ENCODE measurements at regions not wholly inside any gene's neighbourhood (a gene's known extent, or its start where the extent isn't known, plus 50 kb on each side); places are given as distances from the start of the nearest gene placed in this dataset.

DNA sequence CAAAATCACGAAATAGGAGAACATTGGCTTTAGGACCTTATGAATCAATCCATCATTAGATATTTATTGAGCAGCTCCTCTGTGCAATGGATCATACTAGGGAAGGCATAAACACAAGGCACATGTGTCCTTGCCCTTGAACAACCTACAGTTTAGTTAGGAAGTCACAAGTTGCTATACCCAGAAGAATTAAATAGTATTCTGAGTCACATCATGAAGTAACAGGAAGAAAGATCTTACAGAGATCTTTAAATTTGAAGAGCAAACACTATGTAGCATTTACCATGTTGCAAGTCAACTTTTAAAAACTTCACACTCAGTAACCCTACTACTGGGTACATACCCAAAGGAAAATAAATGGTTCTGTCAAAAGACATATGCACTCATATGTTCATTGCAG is 355.2 kb upstream of the SLC14A2 start:
- Mint-ChIP-seq H3K27ac (no peak overlapping the region), H3K27me3 (ENCODE audit: low read depth) (no peaks in the 10 kb centered on the region), H3K4me1 (ENCODE audit: low read depth) (no peaks in the 10 kb centered on the region), H3K9me3 (no peaks in the 10 kb centered on the region), H3K36me3 (ENCODE audit: low read depth) (no peaks in the 10 kb centered on the region), H3K4me3 (ENCODE audit: low read depth) (no peak overlapping the region)
- intact Hi-C loops (cut with micrococcal nuclease): no loop called here
- DNase-seq (ENCODE audit: low spot score): no peak

DNA sequence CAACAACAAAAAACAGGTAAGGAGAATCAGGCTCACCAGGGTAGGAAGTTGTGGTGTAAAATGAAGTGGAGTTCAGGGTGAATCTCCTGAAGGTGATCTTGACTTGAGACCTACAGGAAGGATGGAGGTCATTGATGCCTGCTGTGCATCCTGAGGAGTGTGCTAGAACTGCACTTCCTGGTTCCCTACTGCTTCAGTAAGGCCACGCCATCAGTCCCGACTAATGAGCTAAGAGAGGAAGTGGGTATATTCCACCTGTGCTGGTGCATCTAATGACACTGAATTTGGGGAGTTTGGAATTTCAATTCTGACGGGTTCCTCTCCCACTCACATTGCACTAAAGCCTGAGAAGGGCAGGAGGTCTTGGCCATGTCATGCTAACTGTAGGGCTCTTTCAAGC is 349.3 kb upstream of the SLC14A2 start:
- intact Hi-C loops (cut with micrococcal nuclease): no loop called here
- no peaks in the 10 kb centered on the region for H3K4me1 Mint-ChIP-seq (ENCODE audit: low read depth)
- H3K4me3 Mint-ChIP-seq (ENCODE audit: low read depth): no peak overlapping the region
- H3K27me3 Mint-ChIP-seq (ENCODE audit: low read depth): no peaks in the 10 kb centered on the region
- H3K9me3 Mint-ChIP-seq: no peaks in the 10 kb centered on the region
- no peak for DNase-seq (ENCODE audit: low spot score)
- H3K36me3 Mint-ChIP-seq (ENCODE audit: low read depth): no peaks in the 10 kb centered on the region
- H3K27ac Mint-ChIP-seq: no peak overlapping the region

DNA sequence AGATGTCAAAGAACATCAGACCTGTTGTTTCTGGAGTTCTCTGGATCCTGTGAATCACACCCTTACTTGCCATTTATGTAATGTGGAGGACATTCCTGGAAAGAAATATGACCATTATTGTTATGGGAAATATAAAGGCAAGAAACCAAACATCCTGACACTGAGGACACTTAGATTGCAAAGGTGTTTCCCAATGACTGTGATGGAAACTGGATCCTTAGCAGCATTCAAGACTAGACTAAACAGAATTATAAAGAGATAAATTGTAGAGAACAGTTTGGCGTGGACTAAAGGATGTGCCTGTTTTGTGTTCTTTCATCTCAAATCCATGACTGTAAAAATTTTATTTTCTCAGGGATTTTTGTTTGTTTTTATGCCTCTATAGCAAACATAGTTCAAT is 347.7 kb upstream of the SLC14A2 start:
- Mint-ChIP-seq H3K36me3 (ENCODE audit: low read depth) (no peaks in the 10 kb centered on the region), H3K27me3 (ENCODE audit: low read depth) (no peaks in the 10 kb centered on the region), H3K9me3 (no peaks in the 10 kb centered on the region), H3K4me3 (ENCODE audit: low read depth) (no peak overlapping the region), H3K27ac (no peak overlapping the region), H3K4me1 (ENCODE audit: low read depth) (no peaks in the 10 kb centered on the region)
- DNase-seq (ENCODE audit: low spot score): no peak
- intact Hi-C loops (cut with micrococcal nuclease): no loop called here

DNA sequence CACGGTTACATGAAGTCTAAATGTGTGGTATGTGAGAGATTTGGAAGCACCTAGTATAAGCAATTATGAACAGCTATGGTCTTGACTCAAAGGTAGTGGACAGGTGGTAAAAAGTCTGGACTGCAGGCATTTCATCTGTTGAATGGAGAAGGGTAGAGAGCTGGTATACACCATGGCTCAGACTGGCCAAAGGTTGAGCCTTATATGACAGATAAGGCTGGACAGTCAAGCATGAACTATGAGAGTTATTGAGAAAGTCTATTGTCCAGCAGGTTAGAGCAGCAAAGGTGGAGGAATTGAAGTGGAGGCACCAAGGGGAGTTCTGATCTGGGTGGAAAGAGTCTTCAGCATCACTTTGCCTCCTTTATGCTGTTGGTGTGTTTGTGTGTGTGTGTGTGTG is 346.7 kb upstream of the SLC14A2 start:
- Mint-ChIP-seq H3K27me3 (ENCODE audit: low read depth) (no peaks in the 10 kb centered on the region), H3K4me3 (ENCODE audit: low read depth) (no peak overlapping the region), H3K9me3 (no peaks in the 10 kb centered on the region), H3K27ac (no peak overlapping the region), H3K4me1 (ENCODE audit: low read depth) (no peaks in the 10 kb centered on the region), H3K36me3 (ENCODE audit: low read depth) (no peaks in the 10 kb centered on the region)
- intact Hi-C loops (cut with micrococcal nuclease): no loop called here
- no peak for DNase-seq (ENCODE audit: low spot score)

DNA sequence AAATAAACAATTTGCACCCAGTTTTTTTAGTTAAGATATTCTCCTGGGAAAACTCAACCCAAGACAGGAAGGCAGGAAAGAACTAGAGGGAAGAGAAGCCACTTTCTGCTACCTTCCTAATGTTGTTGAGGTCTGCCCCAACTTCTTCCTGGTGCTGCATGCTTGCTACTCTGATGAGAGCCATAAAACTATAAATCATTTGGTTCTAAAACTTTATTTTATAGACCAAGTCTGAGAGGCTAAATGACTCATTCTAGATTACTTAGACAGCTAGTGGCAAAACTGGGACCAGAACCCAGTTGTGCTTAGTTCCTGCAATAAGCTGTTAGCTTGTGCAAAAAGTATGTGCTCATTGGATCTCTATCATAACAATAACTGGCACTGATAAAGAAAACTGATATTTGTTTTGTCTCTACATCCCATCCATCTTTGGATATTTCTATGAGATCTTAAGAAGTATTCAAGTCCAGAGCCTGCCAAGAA is 344.9 kb upstream of the SLC14A2 start:
- Mint-ChIP-seq H3K36me3 (ENCODE audit: low read depth) (no peaks in the 10 kb centered on the region), H3K27ac (no peak overlapping the region), H3K4me3 (ENCODE audit: low read depth) (no peak overlapping the region), H3K27me3 (ENCODE audit: low read depth) (no peaks in the 10 kb centered on the region), H3K9me3 (no peaks in the 10 kb centered on the region), H3K4me1 (ENCODE audit: low read depth) (no peaks in the 10 kb centered on the region)
- intact Hi-C loops (cut with micrococcal nuclease): no loop called here
- DNase-seq (ENCODE audit: low spot score): no peak

DNA sequence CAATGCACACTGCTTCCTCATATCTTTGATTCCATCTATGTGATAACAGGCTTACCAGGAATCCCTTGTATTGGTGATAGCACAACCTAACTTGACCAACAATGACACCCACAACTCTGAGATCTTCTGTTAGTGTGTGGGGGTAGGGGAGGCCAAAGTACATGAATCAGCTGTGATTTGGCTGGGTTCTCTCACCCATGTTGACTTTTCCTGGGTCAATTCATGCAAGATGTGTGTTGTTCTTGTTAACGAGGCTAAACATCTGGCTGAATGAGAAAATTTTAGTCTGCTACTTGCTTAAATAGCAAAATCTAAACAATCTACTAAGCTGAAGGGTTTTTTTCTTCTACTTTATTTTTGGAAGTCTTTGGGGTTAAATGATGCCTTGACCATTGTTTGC is 341.2 kb upstream of the SLC14A2 start:
- DNase-seq (ENCODE audit: low spot score): no peak
- Mint-ChIP-seq H3K9me3 (no peaks in the 10 kb centered on the region), H3K36me3 (ENCODE audit: low read depth) (no peaks in the 10 kb centered on the region), H3K4me1 (ENCODE audit: low read depth) (no peaks in the 10 kb centered on the region), H3K4me3 (ENCODE audit: low read depth) (no peak overlapping the region), H3K27ac (no peak overlapping the region), H3K27me3 (ENCODE audit: low read depth) (peaks cover 2% of the 10 kb centered on the region)
- intact Hi-C loops (cut with micrococcal nuclease): loop anchor here (2.0 kb wide), 1 partner anchor 111 kb away; no protein-coding TSS in a partner anchor

DNA sequence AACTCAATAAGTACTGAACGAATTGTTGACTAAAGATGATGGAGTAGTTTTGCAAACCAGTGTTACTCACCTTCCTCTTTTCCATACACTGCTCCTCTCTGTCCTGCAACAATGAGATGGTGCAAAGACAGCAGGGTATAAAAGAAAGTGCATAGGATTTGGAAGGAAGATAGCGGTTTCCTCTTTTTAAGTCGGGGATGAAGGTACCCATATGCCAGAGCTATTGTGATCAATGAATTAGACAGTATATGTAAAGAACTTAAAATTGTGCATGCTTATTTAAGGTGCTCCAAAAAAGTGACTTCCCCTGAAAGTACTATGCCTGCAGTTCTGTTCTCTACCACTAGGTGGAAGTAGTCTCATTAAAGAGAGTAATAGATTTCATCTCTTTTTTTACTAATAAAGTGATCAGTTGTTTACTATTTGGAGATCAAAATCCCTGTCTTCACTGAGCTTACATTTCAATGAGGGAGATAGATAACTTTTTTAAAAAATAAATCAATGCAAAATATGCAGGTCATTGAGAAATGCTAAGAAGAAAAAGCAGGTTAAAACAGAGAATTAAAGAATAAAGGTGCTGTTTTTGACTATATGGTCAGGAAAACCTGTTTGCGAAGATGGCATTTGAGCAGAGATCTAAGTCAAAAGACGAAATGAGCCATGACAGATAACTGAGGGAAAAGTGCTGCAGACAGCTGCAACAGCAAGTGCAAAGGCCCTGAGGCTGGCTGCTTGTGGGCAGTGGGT is 339.7 kb upstream of the SLC14A2 start:
- Mint-ChIP-seq H3K4me3 (ENCODE audit: low read depth) (no peak overlapping the region), H3K27ac (no peak overlapping the region), H3K27me3 (ENCODE audit: low read depth) (peaks cover 2% of the 10 kb centered on the region), H3K4me1 (ENCODE audit: low read depth) (no peaks in the 10 kb centered on the region), H3K36me3 (ENCODE audit: low read depth) (no peaks in the 10 kb centered on the region), H3K9me3 (no peaks in the 10 kb centered on the region)
- no peak for DNase-seq (ENCODE audit: low spot score)
- intact Hi-C loops (cut with micrococcal nuclease): loop anchor here (2.0 kb wide), 1 partner anchor 109 kb away; no protein-coding TSS in a partner anchor

DNA sequence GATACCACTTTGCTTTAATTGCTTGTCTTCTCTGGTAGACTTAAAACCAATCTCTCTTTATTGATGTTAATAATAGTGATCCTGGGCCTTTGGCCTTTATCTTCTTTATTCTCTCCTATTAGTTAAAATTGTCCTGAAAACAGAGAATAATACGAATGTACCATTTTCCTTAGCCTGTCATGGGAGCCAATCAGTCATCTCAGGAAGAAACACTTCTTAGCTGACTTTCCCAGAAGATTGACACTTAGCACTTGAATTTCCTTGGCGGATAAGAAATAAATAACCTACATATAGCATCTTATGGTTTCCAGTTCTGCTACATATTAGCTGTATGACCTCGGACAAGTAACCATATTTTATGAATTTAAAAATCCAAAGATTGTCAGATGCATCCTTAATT is 338.4 kb upstream of the SLC14A2 start:
- DNase-seq (ENCODE audit: low spot score): no peak
- H3K36me3 Mint-ChIP-seq (ENCODE audit: low read depth): no peaks in the 10 kb centered on the region
- H3K4me3 Mint-ChIP-seq (ENCODE audit: low read depth): no peak overlapping the region
- H3K27ac Mint-ChIP-seq: no peak overlapping the region
- H3K9me3 Mint-ChIP-seq: no peaks in the 10 kb centered on the region
- intact Hi-C loops (cut with micrococcal nuclease): no loop called here
- H3K27me3 Mint-ChIP-seq (ENCODE audit: low read depth): peaks cover 2% of the 10 kb centered on the region
- no peaks in the 10 kb centered on the region for H3K4me1 Mint-ChIP-seq (ENCODE audit: low read depth)

DNA sequence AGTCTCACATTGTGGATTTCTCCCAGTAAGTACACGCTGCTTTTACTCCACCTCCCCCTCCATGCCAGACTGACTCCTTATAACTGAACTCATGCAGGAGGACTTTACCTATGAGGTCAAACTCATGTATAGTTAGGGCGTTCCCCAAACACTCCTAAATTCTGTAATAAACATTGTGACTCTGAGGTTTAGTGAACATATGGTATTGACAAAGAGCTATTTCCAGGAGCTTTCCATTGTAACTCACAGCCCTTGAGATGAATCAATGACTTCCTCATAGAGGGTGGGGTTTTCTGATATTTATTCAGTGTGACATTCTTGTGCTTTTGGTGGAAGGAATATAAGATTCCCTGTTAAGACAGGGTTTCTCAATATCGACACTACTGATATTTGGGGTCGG is 337.4 kb upstream of the SLC14A2 start:
- no peaks in the 10 kb centered on the region for H3K4me1 Mint-ChIP-seq (ENCODE audit: low read depth)
- DNase-seq (ENCODE audit: low spot score): no peak
- no peaks in the 10 kb centered on the region for H3K36me3 Mint-ChIP-seq (ENCODE audit: low read depth)
- intact Hi-C loops (cut with micrococcal nuclease): no loop called here
- no peak overlapping the region for H3K4me3 Mint-ChIP-seq (ENCODE audit: low read depth)
- H3K27ac Mint-ChIP-seq: no peak overlapping the region
- no peaks in the 10 kb centered on the region for H3K9me3 Mint-ChIP-seq
- peaks cover 2% of the 10 kb centered on the region for H3K27me3 Mint-ChIP-seq (ENCODE audit: low read depth)

DNA sequence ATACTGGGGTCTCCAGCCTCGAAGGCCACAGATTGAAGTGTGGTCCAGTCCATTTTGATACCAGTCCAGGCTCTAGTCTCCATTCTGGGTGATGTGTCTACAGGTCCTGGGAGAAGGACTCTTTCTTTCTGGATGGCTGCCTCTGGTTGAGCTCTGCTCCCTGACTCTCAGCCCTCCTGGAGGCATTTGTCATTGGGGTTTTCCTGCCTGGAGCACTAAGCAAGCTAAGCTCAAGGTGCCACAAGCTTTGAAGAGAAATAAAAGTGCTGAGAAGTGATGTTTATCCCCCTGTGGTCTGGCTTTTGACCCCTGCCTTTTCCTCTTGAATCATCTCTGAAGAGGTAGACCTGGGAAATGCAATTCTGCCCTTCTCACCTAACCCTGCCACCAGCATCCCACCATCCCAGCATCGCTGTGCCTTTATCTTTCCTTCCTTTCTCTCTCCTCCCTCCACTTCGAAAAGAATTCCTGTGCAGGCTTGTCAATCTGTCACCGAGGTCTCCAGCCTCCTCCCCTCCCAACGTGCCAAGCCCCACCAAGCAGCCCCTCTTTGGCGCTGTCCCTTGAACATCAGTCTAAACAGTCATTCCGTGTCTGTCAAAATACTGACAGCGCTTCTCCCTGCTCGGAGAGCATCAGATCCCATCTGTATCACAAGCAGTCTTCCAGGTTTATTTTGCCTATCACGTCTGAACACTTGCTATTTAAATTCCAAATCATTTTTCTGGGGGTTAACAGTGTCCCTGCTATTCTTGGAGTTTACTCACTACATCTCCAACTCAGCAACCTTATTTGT is 334.6 kb upstream of the SLC14A2 start:
- H3K9me3 Mint-ChIP-seq: no peaks in the 10 kb centered on the region
- no peak overlapping the region for H3K4me3 Mint-ChIP-seq (ENCODE audit: low read depth)
- intact Hi-C loops (cut with micrococcal nuclease): no loop called here
- no peaks in the 10 kb centered on the region for H3K4me1 Mint-ChIP-seq (ENCODE audit: low read depth)
- no peak overlapping the region for H3K27ac Mint-ChIP-seq
- peaks cover 2% of the 10 kb centered on the region for H3K27me3 Mint-ChIP-seq (ENCODE audit: low read depth)
- no peak for DNase-seq (ENCODE audit: low spot score)
- no peaks in the 10 kb centered on the region for H3K36me3 Mint-ChIP-seq (ENCODE audit: low read depth)

DNA sequence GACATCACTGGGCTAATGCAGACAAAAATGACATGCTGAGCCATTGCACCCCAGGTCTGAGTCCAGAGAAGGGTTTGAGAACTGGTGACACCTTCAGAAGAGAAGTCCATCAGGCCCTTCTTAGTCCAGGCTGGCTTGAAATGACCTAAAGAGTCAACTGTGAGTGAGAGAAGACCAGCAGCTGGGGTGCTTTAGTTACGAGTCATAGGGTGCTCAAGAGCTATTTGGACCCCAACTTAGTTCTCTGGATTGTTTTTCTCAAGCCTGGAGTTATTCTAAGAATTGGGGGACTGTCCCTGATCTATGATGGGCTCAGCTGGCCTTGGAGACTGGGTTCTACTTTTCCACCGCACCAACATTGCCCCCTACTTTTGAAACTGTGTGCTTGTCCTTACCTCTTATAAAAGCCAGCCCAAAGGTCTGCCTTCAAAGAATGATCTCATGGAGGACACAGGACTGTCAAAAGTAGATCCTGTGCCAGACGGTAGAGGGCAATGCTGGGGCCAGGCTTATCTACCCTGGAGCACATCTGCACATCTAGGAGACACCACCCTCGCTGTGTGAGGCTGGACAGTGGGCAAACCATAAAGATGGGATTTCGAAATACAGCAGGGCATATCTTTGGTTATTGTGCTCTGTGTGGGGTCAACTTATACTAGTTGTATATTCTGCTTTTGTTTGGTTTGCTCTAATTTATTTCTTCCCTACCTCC is 333.0 kb upstream of the SLC14A2 start:
- peaks cover 2% of the 10 kb centered on the region for H3K27me3 Mint-ChIP-seq (ENCODE audit: low read depth)
- intact Hi-C loops (cut with micrococcal nuclease): no loop called here
- H3K36me3 Mint-ChIP-seq (ENCODE audit: low read depth): no peaks in the 10 kb centered on the region
- H3K4me3 Mint-ChIP-seq (ENCODE audit: low read depth): no peak overlapping the region
- no peak overlapping the region for H3K27ac Mint-ChIP-seq
- DNase-seq (ENCODE audit: low spot score): no peak
- H3K9me3 Mint-ChIP-seq: no peaks in the 10 kb centered on the region
- no peaks in the 10 kb centered on the region for H3K4me1 Mint-ChIP-seq (ENCODE audit: low read depth)

DNA sequence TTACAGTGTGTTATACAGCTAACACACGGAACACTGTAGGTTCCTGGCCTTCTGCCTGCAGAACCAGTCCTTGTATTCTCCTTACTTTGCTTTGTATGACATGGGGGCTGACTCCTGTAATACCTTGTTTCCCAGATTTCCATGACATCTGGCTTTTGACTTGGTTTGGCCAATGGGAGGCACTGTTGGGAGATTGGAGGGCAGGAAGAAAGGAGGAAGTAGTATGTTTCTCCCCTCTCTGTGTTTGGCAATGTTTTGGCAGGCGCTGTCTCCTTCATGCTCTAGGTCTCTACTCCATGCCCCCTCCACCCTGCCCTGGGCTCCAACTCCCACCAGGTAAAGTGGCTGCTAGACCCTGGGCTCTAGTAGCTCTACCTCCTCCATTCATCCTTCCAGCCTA is 331.1 kb upstream of the SLC14A2 start:
- H3K4me3 Mint-ChIP-seq (ENCODE audit: low read depth): no peak overlapping the region
- no peaks in the 10 kb centered on the region for H3K4me1 Mint-ChIP-seq (ENCODE audit: low read depth)

DNA sequence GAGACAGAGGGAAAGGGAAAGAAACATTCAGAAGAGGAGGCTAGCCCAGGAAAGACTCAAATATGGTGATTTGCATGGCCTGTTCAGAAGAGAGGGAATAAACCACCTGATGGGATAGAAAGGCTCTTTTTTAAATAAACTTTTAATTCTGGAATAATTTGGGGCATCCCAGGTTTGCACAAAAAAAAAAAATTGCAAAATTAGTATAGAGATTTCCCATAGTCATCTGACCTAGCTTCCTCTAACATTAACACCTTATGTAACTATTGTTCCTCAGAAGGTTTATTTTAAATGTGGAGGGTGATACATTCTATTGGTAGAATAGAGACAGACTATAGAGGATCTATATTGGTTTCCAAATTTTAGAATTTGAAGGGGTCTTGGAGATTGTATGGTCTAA is 330.4 kb upstream of the SLC14A2 start:
- no peak overlapping the region for H3K4me3 Mint-ChIP-seq (ENCODE audit: low read depth)
- H3K9me3 Mint-ChIP-seq: no peaks in the 10 kb centered on the region
- no peak for DNase-seq (ENCODE audit: low spot score)
- intact Hi-C loops (cut with micrococcal nuclease): no loop called here
- no peak overlapping the region for H3K27ac Mint-ChIP-seq
- no peaks in the 10 kb centered on the region for H3K36me3 Mint-ChIP-seq (ENCODE audit: low read depth)
- H3K4me1 Mint-ChIP-seq (ENCODE audit: low read depth): no peaks in the 10 kb centered on the region
- H3K27me3 Mint-ChIP-seq (ENCODE audit: low read depth): no peaks in the 10 kb centered on the region

More for the DNA sequence above, 331.1 kb upstream of the SLC14A2 start:
- H3K9me3 Mint-ChIP-seq: no peaks in the 10 kb centered on the region
- intact Hi-C loops (cut with micrococcal nuclease): no loop called here
- H3K27me3 Mint-ChIP-seq (ENCODE audit: low read depth): no peaks in the 10 kb centered on the region
- H3K36me3 Mint-ChIP-seq (ENCODE audit: low read depth): no peaks in the 10 kb centered on the region
- DNase-seq (ENCODE audit: low spot score): no peak
- H3K27ac Mint-ChIP-seq: no peak overlapping the region
